ENCODE measurements at regions not wholly inside any gene's neighbourhood (a gene's known extent, or its start where the extent isn't known, plus 50 kb on each side); places are given as distances from the start of the nearest gene placed in this dataset.
A peak's percentile ranks its signal among the peaks of the same experiment; 100 is the strongest.

DNA sequence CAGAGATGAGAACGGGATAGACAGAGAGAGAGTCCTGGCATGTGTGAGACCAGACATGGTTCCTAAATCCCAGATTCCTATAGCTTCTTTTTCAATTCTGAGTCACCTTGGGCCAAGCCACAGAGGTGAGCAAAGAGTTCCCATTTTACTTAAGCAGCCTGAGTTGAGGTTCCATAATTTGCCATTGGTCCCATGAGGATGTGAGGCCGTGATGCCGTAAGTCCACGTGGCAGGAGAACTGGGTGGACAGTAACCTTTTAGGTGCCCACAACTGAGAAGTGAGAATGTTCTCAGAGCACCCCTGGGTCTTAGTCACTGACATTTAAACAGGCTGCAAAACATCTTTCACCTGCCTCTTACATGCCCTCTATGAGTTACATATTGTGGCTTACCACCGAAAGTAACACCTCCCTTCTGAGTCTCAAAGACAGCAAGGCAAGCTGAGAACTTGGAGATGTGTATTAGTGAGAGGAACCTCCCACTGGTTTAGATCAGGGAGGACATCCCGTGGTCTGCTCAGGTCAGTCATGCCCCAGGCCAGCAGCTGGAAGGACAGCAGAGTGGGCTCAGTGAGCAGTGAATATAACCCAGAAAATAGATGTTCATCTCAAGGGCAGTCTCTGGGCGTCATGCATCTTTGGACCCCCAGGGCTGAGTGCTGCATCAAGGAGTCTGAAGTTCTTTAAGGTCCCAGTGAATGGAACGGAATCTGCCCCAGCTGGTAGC, 127.9 kb upstream of the LGALSL start:
- no peak overlapping the region for H3K27ac ChIP-seq
- TF ChIP-seq ZFX (IDR thresholded peaks at IDR 0.05; ENCODE audit: borderline replicate concordance) = no peak
- TF ChIP-seq CTCF (IDR thresholded peaks at IDR 0.05) = no peak

- TF ChIP-seq CTCF (IDR thresholded peaks at IDR 0.05) (no peak), ZFX (IDR thresholded peaks at IDR 0.05; ENCODE audit: borderline replicate concordance) (no peak)
Measured at GRCh38 chr2:64326578-64327050, 127.3 kb upstream of the LGALSL start.

DNA sequence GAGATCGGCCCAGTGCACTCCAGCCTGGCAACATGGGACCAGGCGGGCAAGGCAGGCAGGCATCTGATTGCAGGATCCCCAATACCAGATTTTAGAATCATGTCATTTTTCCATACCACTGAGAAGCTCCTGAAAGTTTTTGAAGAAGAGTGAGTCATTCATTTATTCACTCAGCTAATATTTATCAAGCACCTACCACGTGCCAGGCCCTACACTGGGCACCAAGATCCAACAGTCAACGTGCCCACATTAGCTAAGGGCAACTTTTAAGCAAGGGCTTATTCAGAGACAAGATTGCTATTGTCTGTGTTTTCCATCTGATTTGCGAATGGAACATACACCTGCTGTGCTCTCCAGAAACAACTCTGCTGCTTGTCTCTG, 126.8 kb upstream of the LGALSL start:
- no peak overlapping the region for H3K27ac ChIP-seq
- TF ChIP-seq ZFX (IDR thresholded peaks at IDR 0.05; ENCODE audit: borderline replicate concordance) = no peak
- TF ChIP-seq CTCF (IDR thresholded peaks at IDR 0.05) = no peak

More at GRCh38 chr2:64326578-64327050, 127.3 kb upstream of the LGALSL start:
- no peak overlapping the region for H3K27ac ChIP-seq

DNA sequence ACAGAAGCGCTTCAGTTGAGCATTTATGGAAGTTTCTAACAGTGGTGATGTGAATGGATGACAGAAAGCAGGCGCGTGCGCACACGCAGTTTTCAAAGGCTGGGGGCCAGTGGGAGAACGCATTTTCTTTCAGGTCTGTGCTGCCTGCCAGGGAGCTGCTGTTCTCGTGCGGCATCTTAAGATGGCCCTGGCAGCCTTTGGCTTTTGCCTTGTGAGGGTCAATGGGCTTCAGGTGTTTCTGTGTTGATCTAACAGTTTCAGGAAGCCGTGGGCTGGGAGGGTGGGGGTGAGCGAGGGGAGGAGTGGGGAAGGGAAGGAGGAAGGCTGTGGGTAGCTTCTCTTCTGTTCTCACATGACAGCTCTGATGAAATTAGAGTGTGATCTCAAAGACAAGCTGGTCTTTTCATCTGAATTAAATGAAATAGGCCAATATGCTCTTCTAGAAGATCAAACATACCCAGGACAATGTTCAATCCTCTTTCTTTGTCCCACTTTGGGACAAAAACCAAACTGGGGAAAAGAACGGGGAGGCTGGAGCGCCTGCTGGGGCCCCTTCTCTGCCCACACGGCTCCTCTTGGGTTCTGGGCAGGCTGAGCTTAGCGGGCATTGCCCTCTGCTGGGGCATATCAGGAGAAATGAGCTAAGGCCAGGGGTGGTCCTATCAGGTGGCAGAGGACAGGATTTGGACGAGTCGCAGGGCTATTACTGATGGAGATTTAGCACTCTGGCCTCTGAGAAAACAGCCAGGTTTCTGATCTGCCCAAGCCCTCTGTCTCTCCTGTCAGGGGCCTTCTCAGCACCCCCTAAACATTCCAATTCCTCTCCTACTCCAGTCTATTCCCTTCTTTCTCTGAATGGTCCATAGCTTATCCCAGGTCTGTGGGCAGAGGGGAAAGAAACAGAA, 126.2 kb upstream of the LGALSL start:
- TF ChIP-seq CTCF (IDR thresholded peaks at IDR 0.05) = peak; percentile 18
- no peak for TF ChIP-seq ZFX (IDR thresholded peaks at IDR 0.05; ENCODE audit: borderline replicate concordance)
- no peak overlapping the region for H3K27ac ChIP-seq

DNA sequence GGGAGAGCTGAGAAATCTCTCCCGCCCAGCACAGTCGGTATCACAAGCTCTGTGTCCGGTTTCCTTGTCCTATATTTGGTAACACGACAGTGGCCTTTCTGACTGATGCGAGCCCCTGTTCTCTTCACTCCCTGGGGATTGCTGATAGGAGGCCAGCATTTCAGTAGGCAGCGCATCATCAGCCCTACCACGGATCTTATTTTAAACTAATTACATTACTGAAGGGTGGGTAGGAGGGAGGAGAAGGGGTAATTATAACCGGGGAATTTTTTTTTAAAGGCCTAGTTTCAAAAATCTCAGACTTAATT, 125.6 kb upstream of the LGALSL start:
- no peak overlapping the region for H3K27ac ChIP-seq
- TF ChIP-seq CTCF (IDR thresholded peaks at IDR 0.05) = no peak
- TF ChIP-seq ZFX (IDR thresholded peaks at IDR 0.05; ENCODE audit: borderline replicate concordance) = no peak

DNA sequence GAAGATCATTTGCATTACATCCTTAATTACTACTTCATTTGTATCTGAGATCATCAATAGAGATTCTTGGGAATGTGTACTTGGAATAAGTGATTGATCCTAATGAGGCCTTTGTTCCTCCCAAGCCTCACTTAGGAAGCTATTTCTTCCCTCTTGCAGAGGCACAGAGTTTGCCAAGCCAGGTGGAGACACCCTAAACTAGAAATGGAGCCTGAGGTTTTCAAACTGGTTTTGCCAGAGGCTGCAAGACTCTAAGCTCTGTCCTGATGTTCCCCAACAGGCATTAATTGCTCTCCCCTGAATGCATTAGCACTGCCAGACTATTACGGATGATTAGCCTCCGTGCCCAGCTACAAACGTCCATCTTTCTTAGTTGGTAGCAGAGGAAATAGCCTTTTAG, 125.2 kb upstream of the LGALSL start:
- no peak for TF ChIP-seq CTCF (IDR thresholded peaks at IDR 0.05)
- no peak for TF ChIP-seq ZFX (IDR thresholded peaks at IDR 0.05; ENCODE audit: borderline replicate concordance)
- no peak overlapping the region for H3K27ac ChIP-seq

DNA sequence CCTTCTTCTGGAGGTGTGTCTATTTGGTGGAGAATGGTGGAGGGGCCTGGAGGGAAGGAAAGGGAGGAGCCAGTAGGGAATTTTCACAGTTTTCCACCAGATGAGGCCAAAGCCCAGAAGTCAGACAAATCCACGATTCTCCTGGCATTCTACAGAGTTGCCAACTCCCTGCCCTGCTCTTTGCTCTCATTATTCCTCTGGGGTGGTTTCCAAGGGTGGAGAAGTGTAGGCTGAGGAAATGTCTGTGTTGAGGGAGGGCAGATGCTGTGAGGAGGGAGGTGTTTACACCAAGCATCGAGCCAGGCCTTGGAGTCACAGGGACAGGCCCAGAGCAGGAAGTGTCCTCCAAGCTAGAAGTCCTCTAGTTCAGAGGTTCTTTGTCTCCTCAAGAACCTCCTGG, 124.1 kb upstream of the LGALSL start:
- no peak for TF ChIP-seq ZFX (IDR thresholded peaks at IDR 0.05; ENCODE audit: borderline replicate concordance)
- TF ChIP-seq CTCF (IDR thresholded peaks at IDR 0.05) = no peak
- no peak overlapping the region for H3K27ac ChIP-seq

All from 22Rv1 (cell line).